HG02884 (cell line): ENCODE measurements at regions not wholly inside any gene's neighbourhood (a gene's known extent, or its start where the extent isn't known, plus 50 kb on each side); places are given as distances from the start of the nearest gene placed in this dataset.
"Not testable (repeated sequence)": the region's sequence is repeated elsewhere in the genome, so short reads cannot be mapped to it uniquely, and the experiment has no call there.

Source experiments
- ATAC-seq: cut with Tn5 transposase; IDR thresholded peaks from one replicate; pipeline ENCODE4 v1.9.1; 2021; ENCODE audit warnings: mild to moderate bottlenecking, moderate library complexity; ENCODE audit not compliant: unreplicated experiment

DNA sequence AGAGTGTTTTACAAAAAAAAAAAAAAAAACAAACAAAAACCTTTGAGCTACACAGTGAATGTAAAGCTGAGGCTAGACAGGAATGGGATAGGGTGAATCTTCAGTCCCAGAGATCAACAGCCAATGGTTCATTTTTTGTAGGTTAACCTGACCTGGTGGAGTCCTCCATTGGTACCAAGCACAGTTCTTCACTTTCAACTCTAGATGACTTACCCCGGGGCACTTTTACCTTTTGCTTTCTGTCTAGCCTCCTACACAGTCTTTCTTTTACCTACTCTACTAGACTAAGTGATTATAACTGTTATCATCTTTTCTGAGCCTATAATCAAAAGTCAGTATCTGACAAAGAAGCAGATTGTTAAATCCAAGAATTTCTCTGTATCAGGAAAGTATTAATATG, 50.9 kb downstream of the ANXA2R start:
- no peak for ATAC-seq

- no peak for ATAC-seq
Measured at GRCh38 chr5:42988568-42988967, 51.6 kb downstream of the ANXA2R start.

- no peak for ATAC-seq
Measured at GRCh38 chr5:42985129-42986037, 54.7 kb downstream of the ANXA2R start.

GRCh38 chr5:42984307-42984706, 55.8 kb downstream of the ANXA2R start:
- no peak for ATAC-seq

GRCh38 chr5:42982107-42982622, 58.0 kb downstream of the ANXA2R start:
- ATAC-seq: no peak

GRCh38 chr5:42981417-42982106, 58.6 kb downstream of the ANXA2R start:
- ATAC-seq: not testable (repeated sequence)

DNA sequence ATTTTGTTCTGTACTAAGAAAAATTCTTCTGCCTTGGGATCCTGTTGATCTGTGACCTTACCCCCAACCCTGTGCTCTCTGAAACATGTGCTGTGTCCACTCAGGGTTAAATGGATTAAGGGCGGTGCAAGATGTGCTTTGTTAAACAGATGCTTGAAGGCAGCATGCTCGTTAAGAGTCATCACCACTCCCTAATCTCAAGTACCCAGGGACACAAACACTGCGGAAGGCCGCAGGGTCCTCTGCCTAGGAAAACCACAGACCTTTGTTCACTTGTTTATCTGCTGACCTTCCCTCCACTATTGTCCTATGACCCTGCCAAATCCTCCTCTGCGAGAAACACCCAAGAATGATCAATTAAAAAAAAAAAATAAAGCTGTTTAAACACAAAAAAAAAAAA, 59.1 kb downstream of the ANXA2R start:
- ATAC-seq: not testable (repeated sequence)

DNA sequence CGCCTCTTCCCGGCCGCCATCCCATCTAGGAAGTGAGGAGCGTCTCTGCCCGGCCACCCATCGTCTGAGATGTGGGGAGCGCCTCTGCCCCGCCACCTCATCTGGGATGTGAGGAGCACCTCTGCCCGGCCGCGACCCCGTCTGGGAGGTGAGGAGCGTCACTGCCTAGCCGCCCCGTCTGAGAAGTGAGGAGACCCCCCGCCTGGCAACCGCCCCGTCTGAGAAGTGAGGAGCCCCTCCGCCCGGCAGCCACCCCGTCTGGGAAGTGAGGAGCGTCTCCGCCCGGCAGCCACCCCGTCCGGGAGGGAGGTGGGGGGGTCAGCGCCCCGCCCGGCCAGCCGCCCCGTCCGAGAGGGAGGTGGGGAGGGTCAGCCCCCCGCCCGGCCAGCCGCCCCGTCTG, 59.7 kb downstream of the ANXA2R start:
- ATAC-seq: not testable (repeated sequence)

- ATAC-seq: not testable (repeated sequence)
Measured at GRCh38 chr5:42979242-42979641, 60.9 kb downstream of the ANXA2R start.

- ATAC-seq: no peak
Measured at GRCh38 chr5:42974536-42974935, 65.6 kb downstream of the ANXA2R start.

DNA sequence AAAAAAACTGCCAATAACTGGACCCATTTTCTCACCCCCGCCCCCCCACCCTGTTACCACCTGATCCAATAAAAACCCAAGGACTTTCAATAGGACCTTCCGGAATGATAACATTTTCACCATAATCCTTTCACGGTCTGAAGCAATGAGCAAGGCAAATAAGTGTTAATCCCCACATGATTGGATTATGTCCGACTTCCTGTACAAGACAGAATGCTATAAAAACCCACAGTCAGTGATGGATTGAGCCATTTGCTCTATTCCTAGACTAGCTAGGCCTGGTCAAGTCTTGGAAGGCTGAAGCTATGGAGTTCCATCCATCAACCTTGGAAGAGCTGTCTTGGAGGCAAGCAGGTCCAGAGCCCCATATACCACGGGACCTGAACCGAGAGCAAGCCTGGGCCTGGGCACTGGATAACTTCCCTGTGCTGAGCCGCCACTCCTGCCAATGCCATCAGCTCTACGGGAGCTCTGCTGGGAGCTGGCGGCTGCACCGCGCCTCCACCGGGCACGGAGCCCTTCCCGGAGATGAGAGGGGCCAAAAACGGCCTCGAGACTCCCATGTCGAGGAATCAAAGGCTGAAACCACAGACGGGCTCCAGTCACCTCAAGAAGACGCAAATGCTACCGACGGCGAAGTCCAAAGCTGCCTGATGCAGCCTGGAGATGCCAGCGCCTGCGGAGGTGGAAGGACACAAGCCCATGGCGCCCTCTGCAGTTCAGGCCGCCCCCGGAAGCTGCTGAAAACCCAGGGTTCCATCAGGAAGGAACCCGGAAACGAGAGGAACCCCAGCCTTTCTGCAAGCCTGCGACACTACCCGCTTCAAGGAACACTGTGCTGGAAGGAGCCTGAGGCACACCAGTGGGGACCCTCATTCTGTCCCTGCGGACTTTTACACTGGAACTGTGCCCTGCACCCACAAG, 69.2 kb downstream of the ANXA2R start:
- no peak for ATAC-seq

GRCh38 chr5:42965934-42966333, 74.2 kb downstream of the ANXA2R start:
- no peak for ATAC-seq

- ATAC-seq: no peak
Measured at GRCh38 chr5:42963412-42963811, 76.7 kb downstream of the ANXA2R start.

DNA sequence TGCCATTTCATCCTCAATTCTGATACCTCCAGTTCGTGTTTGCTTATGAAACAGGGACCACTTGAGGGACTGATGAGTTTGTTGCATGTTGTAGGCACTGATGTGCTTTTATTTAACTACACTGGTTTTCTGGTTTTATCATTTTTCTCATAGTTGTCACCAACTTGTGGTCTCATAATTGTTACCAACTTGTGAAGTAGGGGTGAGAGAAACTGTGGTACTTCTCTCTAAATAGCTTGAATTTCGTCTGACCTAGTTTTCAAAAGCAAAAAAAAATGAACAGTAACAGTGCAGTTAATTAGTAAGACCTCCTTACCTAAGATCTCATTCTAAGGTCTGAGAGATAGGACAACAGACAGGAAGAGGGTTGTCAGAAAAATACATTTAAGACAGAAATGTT, 78.0 kb downstream of the ANXA2R start:
- no peak for ATAC-seq

DNA sequence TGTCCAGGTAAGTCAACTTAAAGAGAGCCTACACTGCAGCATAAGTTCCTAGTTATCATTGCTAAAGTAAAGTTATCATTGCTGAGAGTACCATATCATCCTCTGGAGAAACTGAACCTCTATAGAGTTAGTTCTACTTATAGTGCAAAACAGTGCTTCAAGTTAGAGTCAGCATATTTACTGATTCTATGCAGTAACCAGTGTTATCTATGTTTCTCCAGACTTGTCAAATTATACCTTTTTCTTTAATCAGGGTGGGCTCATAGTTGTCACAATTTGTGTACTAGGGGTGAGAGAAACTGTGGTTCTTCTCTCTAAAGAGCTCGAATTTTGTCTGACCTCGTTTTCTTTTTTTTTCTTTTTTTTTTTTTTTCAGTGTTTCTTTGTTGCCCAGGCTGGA, 79.6 kb downstream of the ANXA2R start:
- no peak for ATAC-seq

GRCh38 chr5:42956551-42956950, 83.6 kb downstream of the ANXA2R start:
- no peak for ATAC-seq

DNA sequence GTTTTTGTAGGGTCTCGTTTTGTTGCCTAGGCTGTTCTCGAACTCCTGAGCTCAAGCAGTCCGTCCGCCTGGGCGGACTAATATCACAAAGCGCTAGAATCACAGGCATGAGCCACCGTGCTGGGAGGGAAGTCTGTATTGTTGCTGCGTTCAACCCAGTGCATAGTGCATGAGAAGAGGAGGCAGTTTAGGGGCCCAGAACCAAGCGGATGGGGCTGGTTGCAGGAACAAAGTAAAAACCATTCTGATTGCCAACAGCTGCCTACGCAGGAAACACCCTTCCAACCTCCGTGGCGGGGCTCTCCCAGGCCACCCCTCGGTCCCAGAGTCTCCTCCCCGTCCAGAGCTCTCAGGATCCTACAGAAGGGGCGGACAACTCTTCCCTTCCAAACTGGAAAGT, 87.1 kb downstream of the ANXA2R start:
- no peak for ATAC-seq

GRCh38 chr5:42952578-42952974, 87.5 kb downstream of the ANXA2R start:
- no peak for ATAC-seq

DNA sequence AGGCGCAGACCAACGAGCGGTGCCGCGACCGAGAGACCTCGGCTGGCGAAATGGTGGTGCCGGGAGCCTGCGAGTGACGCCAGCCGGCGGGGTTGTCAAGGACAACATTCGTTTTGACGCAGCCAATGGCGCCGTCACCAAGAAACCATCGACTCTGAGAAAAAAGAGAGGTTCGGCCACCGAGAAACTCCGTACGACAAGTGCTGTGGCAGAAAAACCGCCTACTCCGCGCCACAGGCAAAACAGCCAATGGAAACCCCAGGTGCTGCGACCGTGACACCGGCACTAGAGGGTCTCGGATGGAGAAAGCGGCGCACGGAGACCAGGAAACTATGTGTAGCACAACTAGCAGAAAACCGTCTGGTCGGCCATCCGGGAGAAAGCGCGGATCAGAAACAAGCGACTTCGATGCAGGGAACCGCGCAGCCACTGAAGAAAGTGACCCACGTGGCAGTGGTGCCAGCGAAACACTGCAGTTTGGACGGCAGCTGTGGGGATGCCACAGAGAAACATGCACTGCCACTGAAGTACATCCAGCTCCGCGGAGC, 88.8 kb downstream of the ANXA2R start:
- peak; percentile 35 for ATAC-seq

GRCh38 chr5:42950456-42951292, 89.4 kb downstream of the ANXA2R start:
- ATAC-seq: peak; percentile 35
